Endodermal cell (in vitro differentiated cells): ENCODE measurements at regions not wholly inside any gene's neighbourhood (a gene's known extent, or its start where the extent isn't known, plus 50 kb on each side); places are given as distances from the start of the nearest gene placed in this dataset.

Source experiments
- DNase-seq: peaks from one replicate; pipeline ENCODE4 v3.0.0-alpha.2; 2017
- H3K27ac ChIP-seq: 2 replicates; pipeline ENCODE4 v1.5.1; 2013; ENCODE audit warnings: mild to moderate bottlenecking, low read depth, low read length, moderate library complexity
- H3K27me3 ChIP-seq: 2 replicates; pipeline ENCODE4 v1.6.1; 2013; ENCODE audit warnings: mild to moderate bottlenecking, low read length, moderate library complexity; ENCODE audit not compliant: insufficient read depth, control insufficient read depth, poor library complexity, severe bottlenecking
- H3K36me3 ChIP-seq: 2 replicates; pipeline ENCODE4 v1.7.0; 2013; ENCODE audit warnings: mild to moderate bottlenecking, low read length, moderate library complexity; ENCODE audit not compliant: control insufficient read depth, insufficient read depth
- H3K4me1 ChIP-seq: one replicate; pipeline ENCODE4 v1.7.0; 2013; ENCODE audit warnings: low read length; ENCODE audit not compliant: control insufficient read depth, insufficient read depth
- H3K4me3 ChIP-seq: 2 replicates; pipeline ENCODE4 v1.5.1; 2013; ENCODE audit warnings: mild to moderate bottlenecking, low read length, moderate library complexity
- H3K9ac ChIP-seq: 2 replicates; pipeline ENCODE4 v1.6.1; 2013; ENCODE audit warnings: mild to moderate bottlenecking, low read length, moderate library complexity; ENCODE audit not compliant: poor library complexity, severe bottlenecking; ENCODE audit errors: extremely low read depth
- H3K9me3 ChIP-seq: 2 replicates; pipeline ENCODE4 v1.6.1; 2013; ENCODE audit warnings: mild to moderate bottlenecking, low read length, moderate library complexity; ENCODE audit not compliant: control insufficient read depth
- H3K27ac Mint-ChIP-seq: 2 replicates; pipeline ENCODE4 v1.8.0; 2020; ENCODE audit warnings: mixed read lengths
- H3K27me3 Mint-ChIP-seq: 2 replicates; pipeline ENCODE4 v1.8.0; 2021; ENCODE audit warnings: mild to moderate bottlenecking, mixed read lengths; ENCODE audit not compliant: insufficient read depth
- H3K36me3 Mint-ChIP-seq: 2 replicates; pipeline ENCODE4 v1.8.0; 2020; ENCODE audit warnings: low read depth, mixed read lengths
- H3K4me1 Mint-ChIP-seq: 2 replicates; pipeline ENCODE4 v1.8.0; 2020; ENCODE audit warnings: mixed read lengths
- H3K4me3 Mint-ChIP-seq: 2 replicates; pipeline ENCODE4 v1.8.0; 2020; ENCODE audit warnings: mild to moderate bottlenecking, moderate library complexity, mixed read lengths
- H3K9me3 Mint-ChIP-seq: 2 replicates; pipeline ENCODE4 v1.8.0; 2020; ENCODE audit warnings: mild to moderate bottlenecking, mixed read lengths
- CTCF ChIP-seq: fragments of 200-600 bp; sonication (generic); conservative IDR thresholded peaks from 2 replicates; pipeline ENCODE4 v1.5.0; 2021; ENCODE audit warnings: antibody characterized with exemption, mild to moderate bottlenecking

DNA sequence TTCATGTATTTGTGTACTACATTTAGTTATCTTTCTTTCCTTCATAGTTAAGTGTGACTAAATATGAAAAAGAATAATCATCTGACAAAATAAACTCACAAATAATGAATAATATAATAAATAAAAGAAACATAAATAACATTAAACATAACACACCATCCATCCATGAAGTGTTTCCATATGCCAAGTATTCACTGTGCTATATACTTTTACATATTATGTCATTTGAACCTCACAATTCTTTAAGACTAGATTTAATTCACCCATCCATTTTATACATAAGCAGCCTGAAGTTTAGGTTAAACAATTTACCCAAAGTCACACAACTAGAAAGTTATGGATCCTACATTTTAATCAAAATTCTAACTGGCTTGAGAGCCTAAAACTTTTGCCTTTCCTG lies 549.4 kb upstream of the HS3ST5 start:
- no peak overlapping the region for H3K4me3 ChIP-seq
- no peak overlapping the region for H3K27ac ChIP-seq
- no peak overlapping the region for H3K27ac Mint-ChIP-seq
- peaks cover 5% of the 10 kb centered on the region for H3K4me1 ChIP-seq
- peaks cover 8% of the 10 kb centered on the region for H3K4me1 Mint-ChIP-seq
- no peaks in the 10 kb centered on the region for H3K9me3 ChIP-seq
- H3K27me3 Mint-ChIP-seq, result no peaks in the 10 kb centered on the region
- H3K9ac ChIP-seq, result no peak overlapping the region
- DNase-seq, result no peak
- H3K4me3 Mint-ChIP-seq, result no peak overlapping the region
- no peaks in the 10 kb centered on the region for H3K36me3 ChIP-seq
- TF ChIP-seq CTCF, result no peak
- no peaks in the 10 kb centered on the region for H3K27me3 ChIP-seq
- peaks cover 4% of the 10 kb centered on the region for H3K9me3 Mint-ChIP-seq
- no peaks in the 10 kb centered on the region for H3K36me3 Mint-ChIP-seq

DNA sequence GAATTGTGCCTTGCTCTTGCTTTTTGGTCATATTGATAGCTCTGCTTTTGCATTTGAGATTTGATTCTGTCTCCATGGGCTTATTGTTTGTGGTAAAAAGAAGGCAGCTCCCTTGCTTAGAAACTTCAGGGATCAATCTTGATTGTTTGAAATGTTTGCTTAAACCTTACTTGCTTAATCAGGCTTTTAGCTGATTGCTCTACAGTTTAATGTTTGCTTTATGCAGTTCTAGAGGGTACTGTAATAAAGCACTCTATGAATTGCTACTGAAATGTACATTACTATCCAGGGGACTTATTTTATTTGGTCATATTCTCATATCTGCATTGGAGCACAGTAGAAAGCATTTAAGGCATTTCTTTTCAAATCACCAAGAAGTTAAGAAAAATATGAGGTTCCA lies 545.4 kb upstream of the HS3ST5 start:
- no peaks in the 10 kb centered on the region for H3K27me3 ChIP-seq
- Mint-ChIP-seq H3K27me3 (no peaks in the 10 kb centered on the region), H3K4me1 (peaks cover 8% of the 10 kb centered on the region), H3K9me3 (peaks cover 4% of the 10 kb centered on the region), H3K36me3 (no peaks in the 10 kb centered on the region), H3K4me3 (no peak overlapping the region), H3K27ac (no peak overlapping the region)
- no peak for TF ChIP-seq CTCF
- H3K27ac ChIP-seq, result no peak overlapping the region
- no peak for DNase-seq
- H3K4me1 ChIP-seq, result peaks cover 5% of the 10 kb centered on the region
- H3K4me3 ChIP-seq, result no peak overlapping the region
- no peaks in the 10 kb centered on the region for H3K36me3 ChIP-seq
- no peaks in the 10 kb centered on the region for H3K9me3 ChIP-seq
- H3K9ac ChIP-seq, result no peak overlapping the region

GRCh38 chr6:114886670-114887436 lies 544.0 kb upstream of the HS3ST5 start:
- Histone ChIP-seq H3K27ac (no peak overlapping the region), H3K4me3 (no peak overlapping the region), H3K36me3 (no peaks in the 10 kb centered on the region), H3K9me3 (no peaks in the 10 kb centered on the region), H3K9ac (no peak overlapping the region), H3K27me3 (no peaks in the 10 kb centered on the region), H3K4me1 (peaks cover 5% of the 10 kb centered on the region)
- Mint-ChIP-seq H3K9me3 (peaks cover 2% of the 10 kb centered on the region), H3K36me3 (no peaks in the 10 kb centered on the region), H3K27ac (no peak overlapping the region), H3K27me3 (no peaks in the 10 kb centered on the region), H3K4me3 (no peak overlapping the region), H3K4me1 (peaks cover 8% of the 10 kb centered on the region)
- TF ChIP-seq CTCF, result no peak
- DNase-seq, result no peak
